ENCODE measurements at regions not wholly inside any gene's neighbourhood (a gene's known extent, or its start where the extent isn't known, plus 50 kb on each side); places are given as distances from the start of the nearest gene placed in this dataset.

- H3K4me1 ChIP-seq, result peaks cover 27% of the 10 kb centered on the region
- no peak for DNase-seq (ENCODE audit: low spot score)
- H3F3A ChIP-seq (ENCODE audit: low read depth), result peaks cover 10% of the 10 kb centered on the region
- H3K36me3 ChIP-seq, result no peaks in the 10 kb centered on the region
- no peak overlapping the region for H3K4me3 Mint-ChIP-seq
- H4K20me1 ChIP-seq (ENCODE audit: low read depth), result no peaks in the 10 kb centered on the region
- no peak overlapping the region for H3K27ac ChIP-seq
- H3K27me3 ChIP-seq, result no peaks in the 10 kb centered on the region
- TF ChIP-seq CTCF (IDR thresholded peaks at IDR 0.05), result no peak
- TF ChIP-seq EZH2phosphoT487 (IDR thresholded peaks at IDR 0.05), result no peak
- TF ChIP-seq EZH2 (IDR thresholded peaks at IDR 0.05), result no peak
- H3K36me3 Mint-ChIP-seq, result no peaks in the 10 kb centered on the region
- peaks cover 6% of the 10 kb centered on the region for H3K27me3 Mint-ChIP-seq (ENCODE audit: insufficient read depth, low read depth)
- H3K4me2 ChIP-seq, result no peak overlapping the region
- peaks cover 22% of the 10 kb centered on the region for H3K4me1 Mint-ChIP-seq
- H3K9ac ChIP-seq, result no peak overlapping the region
- H3K4me3 ChIP-seq, result no peak overlapping the region
- H3K9me3 ChIP-seq (ENCODE audit: low read depth), result no peaks in the 10 kb centered on the region
- H3K27ac Mint-ChIP-seq, result no peak overlapping the region
- no peak overlapping the region for H2AFZ ChIP-seq (replicated peaks)
- H3K9me3 Mint-ChIP-seq, result no peaks in the 10 kb centered on the region
- H3K79me2 ChIP-seq (ENCODE audit: low read depth), result no peaks in the 10 kb centered on the region
Observed at GRCh38 chr13:31413516-31413915, 213.7 kb downstream of the B3GLCT start.

GRCh38 chr13:31416066-31416465 is 216.3 kb downstream of the B3GLCT start:
- H3K4me3 Mint-ChIP-seq, result no peak overlapping the region
- Histone ChIP-seq H3K9ac (no peak overlapping the region), H3K4me3 (no peak overlapping the region), H3K36me3 (no peaks in the 10 kb centered on the region), H3F3A (ENCODE audit: low read depth) (peaks cover 8% of the 10 kb centered on the region), H3K79me2 (ENCODE audit: low read depth) (no peaks in the 10 kb centered on the region), H2AFZ (replicated peaks) (no peak overlapping the region), H3K27me3 (no peaks in the 10 kb centered on the region), H3K4me1 (peaks cover 16% of the 10 kb centered on the region), H3K4me2 (peak overlapping the region; percentile 51), H4K20me1 (ENCODE audit: low read depth) (no peaks in the 10 kb centered on the region), H3K9me3 (ENCODE audit: low read depth) (no peaks in the 10 kb centered on the region), H3K27ac (peak overlapping the region; percentile 65)
- H3K4me1 Mint-ChIP-seq, result peaks cover 22% of the 10 kb centered on the region
- no peaks in the 10 kb centered on the region for H3K9me3 Mint-ChIP-seq
- H3K36me3 Mint-ChIP-seq, result no peaks in the 10 kb centered on the region
- H3K27ac Mint-ChIP-seq, result peak overlapping the region; percentile 92
- TF ChIP-seq CTCF (IDR thresholded peaks at IDR 0.05) (no peak), EZH2phosphoT487 (IDR thresholded peaks at IDR 0.05) (no peak), EZH2 (IDR thresholded peaks at IDR 0.05) (no peak)
- peak; percentile 42 for DNase-seq (ENCODE audit: low spot score)
- peaks cover 4% of the 10 kb centered on the region for H3K27me3 Mint-ChIP-seq (ENCODE audit: insufficient read depth, low read depth)

- H3K4me2 ChIP-seq, result no peak overlapping the region
- H3K4me1 ChIP-seq, result peaks cover 16% of the 10 kb centered on the region
- TF ChIP-seq CTCF (IDR thresholded peaks at IDR 0.05) (no peak), EZH2phosphoT487 (IDR thresholded peaks at IDR 0.05) (no peak), EZH2 (IDR thresholded peaks at IDR 0.05) (no peak)
- H3K36me3 ChIP-seq, result no peaks in the 10 kb centered on the region
- H3K4me1 Mint-ChIP-seq, result peaks cover 16% of the 10 kb centered on the region
- H3K27me3 ChIP-seq, result no peaks in the 10 kb centered on the region
- no peak for DNase-seq (ENCODE audit: low spot score)
- no peaks in the 10 kb centered on the region for H3K9me3 ChIP-seq (ENCODE audit: low read depth)
- H3K4me3 Mint-ChIP-seq, result no peak overlapping the region
- H4K20me1 ChIP-seq (ENCODE audit: low read depth), result no peaks in the 10 kb centered on the region
- no peaks in the 10 kb centered on the region for H3K79me2 ChIP-seq (ENCODE audit: low read depth)
- no peak overlapping the region for H3K9ac ChIP-seq
- H3K36me3 Mint-ChIP-seq, result no peaks in the 10 kb centered on the region
- no peak overlapping the region for H3K27ac Mint-ChIP-seq
- H3F3A ChIP-seq (ENCODE audit: low read depth), result peaks cover 8% of the 10 kb centered on the region
- no peak overlapping the region for H3K27ac ChIP-seq
- peaks cover 8% of the 10 kb centered on the region for H3K27me3 Mint-ChIP-seq (ENCODE audit: insufficient read depth, low read depth)
- H3K4me3 ChIP-seq, result no peak overlapping the region
- H3K9me3 Mint-ChIP-seq, result no peaks in the 10 kb centered on the region
- peak overlapping the region; percentile 35 for H2AFZ ChIP-seq (replicated peaks)
Observed at GRCh38 chr13:31418186-31418585, 218.4 kb downstream of the B3GLCT start.

Data from neural progenitor cell (in vitro differentiated cells).